IPS DF 6.9 (cell line): ENCODE measurements at regions not wholly inside any gene's neighbourhood (a gene's known extent, or its start where the extent isn't known, plus 50 kb on each side); places are given as distances from the start of the nearest gene placed in this dataset.
"Not testable (repeated sequence)": the region's sequence is repeated elsewhere in the genome, so short reads cannot be mapped to it uniquely, and the experiment has no call there.

Experiments
- DNase-seq: peaks from one replicate; pipeline ENCODE4 v3.0.0-alpha.2; 2013; ENCODE audit warnings: low read depth, low spot score
- H3K27ac ChIP-seq: one replicate; pipeline ENCODE4 v1.5.1; 2013; ENCODE audit warnings: low read length, control low read depth
- H3K27me3 ChIP-seq: 2 replicates; pipeline ENCODE4 v1.6.1; 2013; ENCODE audit warnings: mild to moderate bottlenecking, low read length; ENCODE audit not compliant: control insufficient read depth, insufficient read depth
- H3K36me3 ChIP-seq: 2 replicates; pipeline ENCODE4 v1.6.1; 2013; ENCODE audit warnings: low read length; ENCODE audit not compliant: control insufficient read depth, insufficient read depth
- H3K4me1 ChIP-seq: 2 replicates; pipeline ENCODE4 v1.6.1; 2013; ENCODE audit warnings: low read length; ENCODE audit not compliant: control insufficient read depth, insufficient read depth
- H3K4me3 ChIP-seq: 2 replicates; pipeline ENCODE4 v1.5.1; 2013; ENCODE audit warnings: mild to moderate bottlenecking, low read length
- H3K9me3 ChIP-seq: 2 replicates; pipeline ENCODE4 v1.6.1; 2013; ENCODE audit warnings: low read length, inconsistent platforms; ENCODE audit not compliant: control insufficient read depth, insufficient read depth
- WGBS: extraction: QIAGEN DNeasy Blood & Tissue Kit; methylation state at CpG from one replicate; pipeline ENCODE4 v1.1.7; 2013; ENCODE audit warnings: mixed read lengths, missing lambda C conversion rate; ENCODE audit not compliant: insufficient read length, insufficient coverage; 5-methylcytosine and 5-hydroxymethylcytosine counted together

DNA sequence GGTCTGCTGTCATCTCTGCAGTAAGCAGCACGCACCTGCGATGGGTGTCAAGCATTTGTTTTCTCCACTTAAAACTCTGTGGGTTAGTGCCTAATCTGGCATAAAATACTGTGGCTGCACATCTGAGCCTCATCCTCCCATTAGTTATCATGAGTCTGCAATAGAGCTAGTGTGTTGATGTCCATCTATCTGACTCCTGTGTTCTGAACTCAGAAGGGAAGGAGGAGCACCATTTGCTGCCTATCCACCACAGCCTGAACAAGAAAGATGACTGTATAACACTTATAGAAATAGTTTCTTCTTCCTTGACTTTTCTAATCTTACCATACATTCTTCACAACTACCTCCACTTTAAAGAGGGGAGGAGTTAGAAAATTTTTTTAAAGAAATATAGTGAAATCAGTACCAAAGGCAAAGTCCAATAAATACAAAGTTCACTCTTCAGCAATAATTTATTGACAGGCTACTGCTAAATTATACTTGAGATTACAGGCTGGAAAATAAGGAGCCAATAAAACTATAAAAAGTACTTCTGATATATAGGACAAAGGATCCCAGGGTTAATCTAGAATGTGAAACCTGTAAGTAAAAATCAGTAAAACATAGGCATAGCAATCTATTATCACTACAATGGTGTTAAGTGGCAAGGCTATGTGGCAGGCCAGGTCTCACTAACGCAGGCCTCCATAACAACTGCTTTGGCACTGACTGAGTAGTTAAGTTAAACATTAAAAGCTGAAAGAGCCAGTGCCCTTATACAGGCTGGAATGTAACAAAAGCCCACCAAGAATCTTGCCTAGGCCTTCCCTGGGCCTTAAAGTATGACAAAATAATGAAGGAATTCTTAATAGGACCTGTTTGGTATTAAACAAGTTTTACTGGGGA lies 70.2 kb downstream of the LGALS9C start:
- WGBS, result no CpG with 5 or more reads among the region's 3 CpGs

DNA sequence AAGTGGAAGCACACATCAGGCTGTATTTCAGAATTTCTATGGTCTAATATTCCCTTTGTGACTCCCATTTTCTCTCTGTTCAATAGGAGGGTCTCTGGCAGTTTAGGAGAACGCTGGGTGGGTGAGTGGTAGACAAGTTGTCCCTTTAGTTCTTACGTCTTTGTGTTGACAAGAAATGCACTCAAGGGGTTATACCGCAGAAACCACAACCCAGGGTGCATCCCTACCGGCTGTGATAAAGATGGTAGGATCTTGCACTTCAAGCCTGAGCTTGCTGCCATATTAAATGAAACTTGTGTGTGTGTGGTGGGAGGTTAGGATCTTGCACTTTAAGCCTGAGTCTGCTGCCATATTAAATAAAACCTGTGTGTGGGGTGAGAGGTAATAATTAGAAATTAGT lies 80.5 kb downstream of the LGALS9C start:
- not testable (repeated sequence) for H3K27ac ChIP-seq, DNase-seq, H3K9me3 ChIP-seq, H3K36me3 ChIP-seq, H3K4me1 ChIP-seq, H3K27me3 ChIP-seq, H3K4me3 ChIP-seq
- WGBS, result no CpG with 5 or more reads among the region's 4 CpGs

More for the DNA sequence above, 70.2 kb downstream of the LGALS9C start:
- not testable (repeated sequence) for H3K9me3 ChIP-seq, H3K27me3 ChIP-seq, DNase-seq, H3K4me3 ChIP-seq, H3K4me1 ChIP-seq, H3K36me3 ChIP-seq, H3K27ac ChIP-seq

DNA sequence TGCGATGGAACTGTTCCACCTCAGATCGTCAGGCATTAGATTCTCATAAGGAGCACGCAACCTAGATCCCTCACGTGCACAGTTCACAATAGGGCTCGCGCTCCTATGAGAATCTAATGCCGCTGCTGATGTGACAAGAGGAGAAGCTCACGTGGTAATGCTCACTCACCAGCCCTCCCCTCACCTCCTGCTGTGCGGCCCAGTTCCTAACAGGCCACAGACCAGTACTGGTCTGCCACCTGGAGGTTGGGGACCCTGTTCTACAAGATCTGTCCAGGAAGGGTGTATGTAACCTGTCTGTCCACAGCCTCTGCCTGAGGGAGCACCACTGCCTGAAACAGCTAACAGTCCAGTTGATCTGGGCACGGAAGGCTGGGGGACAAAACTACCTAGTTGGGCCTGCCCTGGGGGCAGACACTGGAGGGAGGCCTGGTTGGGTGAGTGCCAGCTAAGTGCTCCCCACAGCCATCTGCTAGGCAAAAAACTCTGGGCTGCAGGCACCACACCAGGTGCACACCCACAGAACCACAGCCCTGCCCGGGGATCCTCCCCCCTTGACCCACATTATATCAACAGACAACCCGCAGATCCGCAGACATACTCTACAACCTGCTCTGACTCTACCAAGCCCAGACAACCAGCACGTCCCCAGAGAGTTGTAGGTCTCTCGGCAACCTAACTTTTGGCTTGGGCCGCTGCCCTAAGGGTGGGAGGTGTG lies 80.7 kb downstream of the TBC1D28 start:
- not testable (repeated sequence) for H3K27me3 ChIP-seq, H3K27ac ChIP-seq, H3K4me3 ChIP-seq, H3K36me3 ChIP-seq, H3K4me1 ChIP-seq, H3K9me3 ChIP-seq, DNase-seq
- WGBS, result no CpG with 5 or more reads among the region's 16 CpGs

GRCh38 chr17:18564099-18564448 lies 80.1 kb downstream of the TBC1D28 start:
- H3K4me3 ChIP-seq, H3K9me3 ChIP-seq, H3K4me1 ChIP-seq, H3K27me3 ChIP-seq, DNase-seq, H3K27ac ChIP-seq, H3K36me3 ChIP-seq: not testable (repeated sequence)
- WGBS, result no CpG with 5 or more reads among the region's 3 CpGs

DNA sequence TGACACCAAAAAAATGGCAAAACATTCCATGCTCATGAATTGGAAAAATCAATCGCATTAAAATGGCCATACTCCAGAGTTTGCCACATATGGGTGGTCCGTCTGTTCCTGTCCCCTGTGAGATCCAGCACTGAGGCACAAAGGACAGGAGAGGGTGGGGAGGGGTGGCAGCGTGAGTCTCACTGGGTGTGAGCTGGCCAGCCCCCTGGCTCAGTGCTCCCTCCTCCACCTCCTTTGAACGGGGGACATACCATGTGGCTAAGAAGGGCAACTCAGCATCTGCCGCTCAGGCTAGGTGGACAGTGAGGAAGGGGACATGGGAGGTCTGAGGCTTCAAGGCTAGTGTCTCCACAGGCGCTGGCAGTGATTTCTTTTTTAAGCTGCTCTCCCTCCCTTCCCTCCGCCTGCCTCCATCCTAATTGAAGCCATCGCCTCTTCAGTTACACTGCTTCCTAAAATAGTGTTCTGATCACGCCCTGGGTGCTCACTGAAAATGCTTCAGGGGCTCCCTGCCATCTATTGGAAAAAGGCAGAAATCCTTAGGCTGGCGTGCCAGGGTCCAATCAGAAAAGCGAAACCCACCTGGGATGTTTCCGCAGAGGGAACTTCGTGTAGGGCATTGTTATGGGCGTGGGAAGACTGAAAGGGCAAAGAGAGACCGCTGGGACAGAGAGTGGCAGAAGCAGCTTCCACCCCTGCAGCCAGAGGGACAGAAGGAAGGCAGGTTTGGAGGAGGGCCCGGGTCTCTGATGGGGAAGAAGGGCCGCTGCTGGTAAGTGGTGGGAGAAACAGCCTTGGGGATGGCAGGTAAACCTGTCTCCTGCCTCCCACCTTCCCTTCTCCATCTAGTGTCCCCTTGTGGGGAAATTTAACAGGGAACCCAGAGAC lies 75.8 kb downstream of the TBC1D28 start:
- WGBS, result no CpG with 5 or more reads among the region's 17 CpGs
- H3K4me3 ChIP-seq, H3K27me3 ChIP-seq, H3K9me3 ChIP-seq, H3K4me1 ChIP-seq, H3K36me3 ChIP-seq, DNase-seq, H3K27ac ChIP-seq: not testable (repeated sequence)

- WGBS, result no CpG with 5 or more reads among the region's 8 CpGs
- H3K9me3 ChIP-seq, H3K4me3 ChIP-seq, H3K36me3 ChIP-seq, H3K27me3 ChIP-seq, H3K4me1 ChIP-seq, H3K27ac ChIP-seq: not testable (repeated sequence)
- peak; percentile 85 for DNase-seq
Measured at GRCh38 chr17:18569489-18569913, 74.7 kb downstream of the TBC1D28 start.

- not testable (repeated sequence) for H3K27me3 ChIP-seq, H3K4me1 ChIP-seq, DNase-seq, H3K27ac ChIP-seq, H3K36me3 ChIP-seq, H3K9me3 ChIP-seq, H3K4me3 ChIP-seq
- WGBS, result no CpG with 5 or more reads among the region's 23 CpGs
Measured at GRCh38 chr17:18572536-18572935, 71.7 kb downstream of the TBC1D28 start.

GRCh38 chr17:18574137-18574536 lies 70.1 kb downstream of the TBC1D28 start:
- not testable (repeated sequence) for H3K27me3 ChIP-seq, DNase-seq, H3K4me1 ChIP-seq, H3K9me3 ChIP-seq, H3K36me3 ChIP-seq, H3K4me3 ChIP-seq, H3K27ac ChIP-seq
- WGBS, result no CpG with 5 or more reads among the region's 2 CpGs
